ENCODE measurements at regions not wholly inside any gene's neighbourhood (a gene's known extent, or its start where the extent isn't known, plus 50 kb on each side); places are given as distances from the start of the nearest gene placed in this dataset.

DNA sequence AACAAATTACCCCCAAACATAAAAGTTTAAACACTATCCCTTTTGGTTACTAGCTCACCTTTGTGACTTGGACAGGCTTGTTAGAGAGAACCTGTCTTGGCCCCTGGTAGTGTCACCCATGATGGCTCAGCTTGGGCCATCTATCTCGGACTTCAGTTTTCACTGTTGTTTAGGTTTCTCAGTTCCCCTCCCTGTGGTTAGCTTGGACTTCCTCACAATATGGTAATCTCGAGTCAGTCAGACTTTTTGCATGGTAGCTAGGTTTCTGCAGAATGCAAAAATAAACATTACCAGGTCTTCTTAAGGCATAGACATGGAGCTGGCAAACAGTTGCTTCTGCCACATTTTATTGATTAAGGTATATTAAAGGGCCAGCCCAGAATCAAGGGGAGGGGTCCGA lies 324.3 kb upstream of the RORB start:
- no peak for TF ChIP-seq POLR2AphosphoS5 (IDR thresholded peaks at IDR 0.05)
- TF ChIP-seq, protein P1, sequence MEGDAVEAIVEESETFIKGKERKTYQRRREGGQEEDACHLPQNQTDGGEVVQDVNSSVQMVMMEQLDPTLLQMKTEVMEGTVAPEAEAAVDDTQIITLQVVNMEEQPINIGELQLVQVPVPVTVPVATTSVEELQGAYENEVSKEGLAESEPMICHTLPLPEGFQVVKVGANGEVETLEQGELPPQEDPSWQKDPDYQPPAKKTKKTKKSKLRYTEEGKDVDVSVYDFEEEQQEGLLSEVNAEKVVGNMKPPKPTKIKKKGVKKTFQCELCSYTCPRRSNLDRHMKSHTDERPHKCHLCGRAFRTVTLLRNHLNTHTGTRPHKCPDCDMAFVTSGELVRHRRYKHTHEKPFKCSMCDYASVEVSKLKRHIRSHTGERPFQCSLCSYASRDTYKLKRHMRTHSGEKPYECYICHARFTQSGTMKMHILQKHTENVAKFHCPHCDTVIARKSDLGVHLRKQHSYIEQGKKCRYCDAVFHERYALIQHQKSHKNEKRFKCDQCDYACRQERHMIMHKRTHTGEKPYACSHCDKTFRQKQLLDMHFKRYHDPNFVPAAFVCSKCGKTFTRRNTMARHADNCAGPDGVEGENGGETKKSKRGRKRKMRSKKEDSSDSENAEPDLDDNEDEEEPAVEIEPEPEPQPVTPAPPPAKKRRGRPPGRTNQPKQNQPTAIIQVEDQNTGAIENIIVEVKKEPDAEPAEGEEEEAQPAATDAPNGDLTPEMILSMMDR (IDR thresholded peaks at IDR 0.05): no peak
- no peak for TF ChIP-seq POLR2A (IDR thresholded peaks at IDR 0.05)

All from upper lobe of left lung (tissue), 4 donors.